VCaP (cell line): ENCODE measurements at regions not wholly inside any gene's neighbourhood (a gene's known extent, or its start where the extent isn't known, plus 50 kb on each side); places are given as distances from the start of the nearest gene placed in this dataset.
A peak's percentile ranks its signal among the peaks of the same experiment; 100 is the strongest.

Source experiments
- H3K27ac ChIP-seq: fragments of 450-650 bp; 2 replicates; pipeline ENCODE4 v1.5.1; 2017
- CTCF ChIP-seq: fragments of 450-650 bp; conservative IDR thresholded peaks from 2 replicates; pipeline ENCODE4 v1.5.1; 2017; ENCODE audit warnings: mild to moderate bottlenecking, moderate library complexity

DNA sequence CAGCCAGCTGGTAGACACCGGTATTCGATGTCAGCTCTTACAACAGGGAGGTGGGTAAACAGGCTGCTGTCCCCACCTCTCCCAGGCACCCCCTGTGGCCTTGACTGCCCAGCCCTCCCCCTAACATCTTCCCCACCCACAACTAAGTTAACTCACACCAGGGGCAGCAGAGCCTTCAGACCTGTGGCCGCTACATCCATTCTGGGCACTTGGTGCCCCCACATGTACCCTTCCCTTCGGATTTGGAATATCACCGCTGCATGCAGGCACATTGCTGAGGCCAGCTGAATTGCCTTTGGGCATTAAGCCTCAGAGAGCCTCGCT, 130.3 kb downstream of the MYCN start:
- H3K27ac ChIP-seq: peak overlapping the region; percentile 66
- no peak for TF ChIP-seq CTCF

DNA sequence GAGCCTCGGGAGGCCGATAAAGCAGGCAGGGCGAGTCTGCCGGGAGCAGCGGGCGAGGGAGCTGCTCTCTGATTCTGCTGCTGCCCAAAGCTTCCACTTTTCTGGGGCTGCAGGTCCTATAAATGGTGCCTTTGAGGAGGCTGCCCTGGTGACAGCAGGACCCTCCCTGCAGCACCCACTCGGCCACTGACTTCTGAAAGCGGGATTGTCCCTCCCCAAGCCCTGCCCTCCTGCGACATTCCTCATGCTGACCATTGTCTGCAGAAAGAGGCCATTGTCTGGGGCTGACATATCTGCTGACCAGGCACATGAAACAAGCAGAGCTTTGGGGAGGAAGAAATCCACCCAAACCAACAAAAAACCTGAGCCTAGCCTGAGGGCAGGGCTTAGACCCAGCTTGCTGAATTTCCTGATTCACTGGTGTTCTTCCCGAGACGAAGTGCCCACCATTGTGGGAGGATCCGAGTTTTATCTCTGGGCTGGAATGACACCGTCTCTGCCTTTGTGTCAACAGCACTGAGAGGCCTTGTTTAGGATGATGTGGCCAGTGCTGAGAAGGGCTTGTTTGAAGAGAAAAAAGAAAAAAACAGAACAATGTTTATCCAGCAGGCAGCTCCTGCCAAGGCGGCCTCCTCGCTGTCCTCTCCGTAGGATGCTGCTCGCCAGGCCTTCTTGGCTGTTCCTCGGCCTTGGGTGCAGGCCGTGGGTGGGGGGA, 129.7 kb downstream of the MYCN start:
- TF ChIP-seq CTCF: no peak
- H3K27ac ChIP-seq: peak overlapping the region; percentile 66

- peak overlapping the region; percentile 66 for H3K27ac ChIP-seq
- TF ChIP-seq CTCF: no peak
These were observed 129.2 kb downstream of the MYCN start for GRCh38 chr2:16069663-16069932.

DNA sequence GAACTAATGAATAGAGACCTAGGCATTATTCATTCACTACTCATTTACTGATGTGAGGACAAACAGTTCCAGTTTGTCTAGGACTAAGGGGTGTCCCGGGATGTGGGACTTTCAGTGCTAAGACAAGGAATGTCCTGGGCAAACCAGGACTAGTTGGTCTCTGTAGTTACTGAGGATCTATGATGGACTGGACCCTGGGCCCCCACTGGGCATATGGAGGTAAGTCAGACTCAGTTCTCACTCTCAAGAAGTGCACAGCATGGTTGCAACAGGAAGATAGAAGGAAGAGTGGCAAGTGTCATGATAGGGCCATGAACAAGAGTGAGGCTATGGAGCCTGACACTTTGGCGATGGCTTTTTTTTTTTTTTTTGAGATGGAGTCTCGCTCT, 128.2 kb downstream of the MYCN start:
- no peak for TF ChIP-seq CTCF
- H3K27ac ChIP-seq: no peak overlapping the region

GRCh38 chr2:16067866-16068551, 127.7 kb downstream of the MYCN start:
- H3K27ac ChIP-seq: no peak overlapping the region
- no peak for TF ChIP-seq CTCF

DNA sequence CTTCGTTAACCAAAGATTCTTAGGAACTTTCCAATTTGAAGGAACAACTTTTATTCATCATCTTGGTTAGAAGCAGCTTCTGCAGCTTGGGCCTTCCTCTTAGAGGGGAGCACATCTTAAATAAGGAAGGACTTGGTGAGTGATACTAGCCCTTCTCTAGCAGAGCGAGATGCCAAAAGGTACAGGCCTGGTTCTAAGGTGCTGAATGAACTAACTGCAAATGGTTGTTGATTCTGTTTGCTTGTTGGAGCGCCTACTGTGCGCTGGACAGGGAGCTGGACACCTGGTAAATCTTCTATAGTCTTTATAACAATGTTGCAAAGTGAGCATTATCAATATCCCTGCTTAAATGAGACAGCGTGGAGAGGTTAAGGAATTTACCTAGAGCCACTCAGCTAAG, 127.1 kb downstream of the MYCN start:
- no peak overlapping the region for H3K27ac ChIP-seq
- no peak for TF ChIP-seq CTCF

DNA sequence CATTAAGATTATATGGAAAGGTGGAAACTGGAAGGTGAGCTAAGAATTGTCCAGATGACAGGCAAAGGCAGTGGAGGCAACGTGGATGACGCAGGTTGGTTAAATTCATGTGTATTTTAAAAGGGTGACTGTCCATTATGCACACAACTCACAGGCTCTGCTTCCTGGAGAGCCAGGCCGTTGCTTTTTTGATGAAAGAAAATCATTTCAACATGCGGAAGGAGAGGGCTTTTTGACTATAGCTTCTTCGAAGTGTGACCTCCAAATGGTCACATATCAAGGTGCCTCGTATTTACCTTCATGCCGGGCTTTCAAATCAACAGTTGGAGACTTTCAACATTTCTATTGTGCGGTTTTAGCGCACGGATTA, 126.7 kb downstream of the MYCN start:
- H3K27ac ChIP-seq: no peak overlapping the region
- TF ChIP-seq CTCF: no peak
